ENCODE measurements at regions not wholly inside any gene's neighbourhood (a gene's known extent, or its start where the extent isn't known, plus 50 kb on each side); places are given as distances from the start of the nearest gene placed in this dataset.

GRCh38 chr6:21523652-21524051, 69.9 kb upstream of the SOX4 start:
- no peak for DNase-seq

GRCh38 chr6:21524201-21524600, 69.3 kb upstream of the SOX4 start:
- no peak for DNase-seq

GRCh38 chr6:21526974-21527373, 66.6 kb upstream of the SOX4 start:
- DNase-seq: no peak

- no peak for DNase-seq
Observed at GRCh38 chr6:21527731-21528130, 65.8 kb upstream of the SOX4 start.

GRCh38 chr6:21529431-21529830, 64.1 kb upstream of the SOX4 start:
- DNase-seq: no peak

- no peak for DNase-seq
Observed at GRCh38 chr6:21531393-21531792, 62.2 kb upstream of the SOX4 start.

- DNase-seq: no peak
Observed at GRCh38 chr6:21533678-21534077, 59.9 kb upstream of the SOX4 start.

- DNase-seq: no peak
Observed at GRCh38 chr6:21536280-21536766, 57.2 kb upstream of the SOX4 start.

GRCh38 chr6:21537637-21538036, 55.9 kb upstream of the SOX4 start:
- no peak for DNase-seq

GRCh38 chr6:21538186-21538798, 55.3 kb upstream of the SOX4 start:
- no peak for DNase-seq

GRCh38 chr6:21539621-21540100, 53.9 kb upstream of the SOX4 start:
- DNase-seq: no peak
